OCI-LY1 (cell line): ENCODE measurements at regions not wholly inside any gene's neighbourhood (a gene's known extent, or its start where the extent isn't known, plus 50 kb on each side); places are given as distances from the start of the nearest gene placed in this dataset.
"Not testable (repeated sequence)": the region's sequence is repeated elsewhere in the genome, so short reads cannot be mapped to it uniquely, and the experiment has no call there.

Experiments used
- H2AFZ ChIP-seq: fragments of 200-600 bp; sonication (generic), shearing (Covaris generic); 2 replicates; pipeline ENCODE4 v1.6.0; 2014; ENCODE audit warnings: antibody characterized with exemption, mild to moderate bottlenecking, low read length
- H3F3A ChIP-seq: fragments of 200-600 bp; sonication (generic), shearing (Covaris generic); 2 replicates; pipeline ENCODE4 v1.6.0; 2014; ENCODE audit warnings: mild to moderate bottlenecking, antibody characterized with exemption, low read length, moderate library complexity; ENCODE audit not compliant: insufficient read depth
- H3K27ac ChIP-seq: fragments of 200-600 bp; sonication (generic); 2 replicates; pipeline ENCODE4 v1.5.1; 2014; ENCODE audit warnings: low read length, mixed run types, mild to moderate bottlenecking, low read depth; ENCODE audit not compliant: poor library complexity, severe bottlenecking
- H3K27me3 ChIP-seq: fragments of 200-600 bp; sonication (generic); 2 replicates; pipeline ENCODE4 v1.6.0; 2014; ENCODE audit warnings: antibody characterized with exemption, mild to moderate bottlenecking, low read length, moderate library complexity; ENCODE audit not compliant: insufficient read depth
- H3K36me3 ChIP-seq: fragments of 200-600 bp; sonication (generic); 2 replicates; pipeline ENCODE4 v1.6.1; 2014; ENCODE audit warnings: mild to moderate bottlenecking, antibody characterized with exemption, low read length, moderate library complexity, mixed read lengths; ENCODE audit not compliant: insufficient read depth
- H3K4me1 ChIP-seq: fragments of 200-600 bp; sonication (generic); 2 replicates; pipeline ENCODE4 v1.5.1; 2014; ENCODE audit warnings: mild to moderate bottlenecking, low read length, moderate library complexity; ENCODE audit not compliant: insufficient read depth, severe bottlenecking
- H3K4me2 ChIP-seq: fragments of 200-600 bp; sonication (generic), shearing (Covaris generic); 2 replicates; pipeline ENCODE4 v1.6.1; 2014; ENCODE audit warnings: low read length
- H3K4me3 ChIP-seq: fragments of 200-600 bp; sonication (generic); 2 replicates; pipeline ENCODE4 v1.5.1; 2014; ENCODE audit warnings: low read length, low read depth, mild to moderate bottlenecking, mixed read lengths; ENCODE audit not compliant: poor library complexity, severe bottlenecking
- H3K79me2 ChIP-seq: fragments of 200-600 bp; shearing (Covaris generic); 2 replicates; pipeline ENCODE4 v1.6.1; 2016; ENCODE audit warnings: mixed run types, low read length, mixed read lengths; ENCODE audit not compliant: insufficient read depth
- H3K9ac ChIP-seq: fragments of 200-600 bp; sonication (generic), shearing (Covaris generic); 2 replicates; pipeline ENCODE4 v1.6.1; 2014; ENCODE audit warnings: mild to moderate bottlenecking, low read length, mixed read lengths
- H3K9me2 ChIP-seq: fragments of 200-600 bp; sonication (generic), shearing (Covaris generic); 2 replicates; pipeline ENCODE4 v1.6.1; 2014; ENCODE audit warnings: low read depth, mild to moderate bottlenecking, low read length, mixed read lengths
- H3K9me3 ChIP-seq: fragments of 200-600 bp; shearing (Covaris generic); 2 replicates; pipeline ENCODE4 v1.6.1; 2014; ENCODE audit warnings: low read length, mixed read lengths
- H4K20me1 ChIP-seq: fragments of 200-600 bp; sonication (generic), shearing (Covaris generic); 2 replicates; pipeline ENCODE4 v1.6.0; 2016; ENCODE audit warnings: mild to moderate bottlenecking, low read length; ENCODE audit not compliant: insufficient read depth
- EZH2 ChIP-seq: fragments of 200-600 bp; sonication (generic), shearing (Covaris generic); IDR thresholded peaks from 2 replicates; pipeline ENCODE4 v1.8.0; 2017; ENCODE audit warnings: borderline replicate concordance, mixed run types, mild to moderate bottlenecking, antibody characterized with exemption, low read length, moderate library complexity, mixed read lengths
- TF ChIP-seq, protein P1 (sequence below): fragments of 200-600 bp; sonication (generic), shearing (Covaris generic); IDR thresholded peaks from 2 replicates; pipeline ENCODE4 v1.5.1; 2017; ENCODE audit warnings: mild to moderate bottlenecking, antibody characterized with exemption, low read length, moderate library complexity, mixed read lengths

DNA sequence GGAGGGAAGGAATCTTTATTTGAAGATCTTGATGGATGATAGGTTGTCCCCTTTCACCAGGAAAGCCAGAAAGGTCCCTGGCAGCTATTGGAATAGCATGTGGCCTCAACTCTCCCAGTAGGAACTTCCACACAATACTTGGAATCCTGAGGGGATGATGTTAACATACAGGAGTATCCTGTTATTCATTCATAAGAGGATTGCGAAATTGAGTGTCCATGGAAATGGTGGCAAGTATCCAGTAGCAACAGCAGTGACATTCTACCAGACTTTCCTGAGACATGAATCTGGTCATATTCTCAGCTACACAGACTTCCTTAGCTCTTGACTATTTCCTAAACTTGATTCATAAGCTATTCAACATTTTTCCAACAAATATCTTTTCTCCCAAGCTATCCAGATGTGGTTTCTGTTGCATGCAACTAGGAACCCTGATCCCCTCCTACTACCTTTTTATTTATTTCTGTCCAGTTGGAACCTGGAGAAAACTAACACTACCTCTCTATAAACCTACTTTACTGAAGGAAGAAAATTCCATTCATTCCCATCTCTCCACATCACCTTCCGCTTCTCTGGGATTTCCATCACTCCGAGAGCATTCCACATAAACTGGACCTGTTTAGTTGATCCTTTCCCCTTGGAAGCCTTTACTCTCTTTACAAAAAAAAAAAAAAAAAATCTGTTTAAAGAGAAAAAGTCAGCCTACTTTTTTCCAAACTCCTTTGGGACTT lies 101.8 kb downstream of the ANXA5 start:
- TF ChIP-seq EZH2: no peak
- TF ChIP-seq, protein P1, sequence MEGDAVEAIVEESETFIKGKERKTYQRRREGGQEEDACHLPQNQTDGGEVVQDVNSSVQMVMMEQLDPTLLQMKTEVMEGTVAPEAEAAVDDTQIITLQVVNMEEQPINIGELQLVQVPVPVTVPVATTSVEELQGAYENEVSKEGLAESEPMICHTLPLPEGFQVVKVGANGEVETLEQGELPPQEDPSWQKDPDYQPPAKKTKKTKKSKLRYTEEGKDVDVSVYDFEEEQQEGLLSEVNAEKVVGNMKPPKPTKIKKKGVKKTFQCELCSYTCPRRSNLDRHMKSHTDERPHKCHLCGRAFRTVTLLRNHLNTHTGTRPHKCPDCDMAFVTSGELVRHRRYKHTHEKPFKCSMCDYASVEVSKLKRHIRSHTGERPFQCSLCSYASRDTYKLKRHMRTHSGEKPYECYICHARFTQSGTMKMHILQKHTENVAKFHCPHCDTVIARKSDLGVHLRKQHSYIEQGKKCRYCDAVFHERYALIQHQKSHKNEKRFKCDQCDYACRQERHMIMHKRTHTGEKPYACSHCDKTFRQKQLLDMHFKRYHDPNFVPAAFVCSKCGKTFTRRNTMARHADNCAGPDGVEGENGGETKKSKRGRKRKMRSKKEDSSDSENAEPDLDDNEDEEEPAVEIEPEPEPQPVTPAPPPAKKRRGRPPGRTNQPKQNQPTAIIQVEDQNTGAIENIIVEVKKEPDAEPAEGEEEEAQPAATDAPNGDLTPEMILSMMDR: no peak

DNA sequence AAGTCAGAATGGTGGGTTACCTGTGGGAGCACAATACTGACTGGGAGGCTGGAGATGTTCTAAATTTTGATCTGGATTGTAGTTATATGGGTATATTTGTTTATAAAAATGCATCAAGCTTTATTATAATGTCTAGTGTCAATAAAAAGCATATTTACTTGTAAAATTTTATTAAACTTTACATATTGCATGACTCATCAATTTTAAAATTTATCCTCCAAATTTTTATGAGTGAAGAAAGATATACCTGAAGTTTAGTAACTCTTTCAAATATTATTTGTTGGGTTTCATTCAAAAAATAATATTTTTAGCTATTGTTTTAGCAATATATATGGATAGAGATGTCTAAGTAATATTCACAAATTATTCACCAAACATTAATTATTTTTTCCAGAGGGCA lies 103.0 kb downstream of the ANXA5 start:
- Histone ChIP-seq H3K4me1 (no peaks in the 10 kb centered on the region), H3K36me3 (no peaks in the 10 kb centered on the region), H3K4me2 (no peak overlapping the region), H3K9ac (no peak overlapping the region), H3K9me3 (no peaks in the 10 kb centered on the region), H3K27ac (no peak overlapping the region), H2AFZ (no peak overlapping the region), H4K20me1 (no peaks in the 10 kb centered on the region), H3K9me2 (no peaks in the 10 kb centered on the region), H3K27me3 (no peaks in the 10 kb centered on the region), H3F3A (no peaks in the 10 kb centered on the region), H3K4me3 (no peak overlapping the region), H3K79me2 (no peaks in the 10 kb centered on the region)
- no peak for TF ChIP-seq EZH2
- TF ChIP-seq, protein P1: no peak

More for the DNA sequence above, 101.8 kb downstream of the ANXA5 start:
- no peak overlapping the region for H3K4me3 ChIP-seq
- no peaks in the 10 kb centered on the region for H3K4me1 ChIP-seq
- H3F3A ChIP-seq: no peaks in the 10 kb centered on the region
- H3K27ac ChIP-seq: no peak overlapping the region
- no peak overlapping the region for H3K4me2 ChIP-seq
- no peak overlapping the region for H2AFZ ChIP-seq
- no peak overlapping the region for H3K9ac ChIP-seq
- no peaks in the 10 kb centered on the region for H3K36me3 ChIP-seq
- no peaks in the 10 kb centered on the region for H3K9me2 ChIP-seq
- H4K20me1 ChIP-seq: no peaks in the 10 kb centered on the region
- no peaks in the 10 kb centered on the region for H3K9me3 ChIP-seq
- no peaks in the 10 kb centered on the region for H3K79me2 ChIP-seq
- no peaks in the 10 kb centered on the region for H3K27me3 ChIP-seq

DNA sequence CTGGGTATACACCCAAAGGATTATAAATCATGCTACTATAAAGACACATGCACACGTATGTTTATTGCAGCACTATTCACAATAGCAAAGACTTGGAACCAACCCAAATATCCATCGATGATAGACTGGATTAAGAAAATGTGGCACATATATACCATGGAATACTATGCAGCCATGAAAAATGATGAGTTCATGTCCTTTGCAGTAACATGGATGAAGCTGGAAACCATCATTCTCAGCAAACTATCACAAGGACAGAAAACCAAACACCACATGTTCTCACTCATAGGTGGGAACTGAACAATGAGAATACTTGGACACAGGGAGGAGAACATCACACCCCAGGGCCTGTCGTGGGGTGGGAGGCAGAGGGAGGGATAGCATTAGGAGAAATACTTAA lies 104.5 kb downstream of the ANXA5 start:
- H3K4me3 ChIP-seq, H3K27ac ChIP-seq, H3K36me3 ChIP-seq, H3K4me1 ChIP-seq, H4K20me1 ChIP-seq, H3K9ac ChIP-seq, H2AFZ ChIP-seq, H3K9me2 ChIP-seq, H3K9me3 ChIP-seq, H3F3A ChIP-seq, H3K79me2 ChIP-seq, H3K27me3 ChIP-seq, H3K4me2 ChIP-seq: not testable (repeated sequence)

DNA sequence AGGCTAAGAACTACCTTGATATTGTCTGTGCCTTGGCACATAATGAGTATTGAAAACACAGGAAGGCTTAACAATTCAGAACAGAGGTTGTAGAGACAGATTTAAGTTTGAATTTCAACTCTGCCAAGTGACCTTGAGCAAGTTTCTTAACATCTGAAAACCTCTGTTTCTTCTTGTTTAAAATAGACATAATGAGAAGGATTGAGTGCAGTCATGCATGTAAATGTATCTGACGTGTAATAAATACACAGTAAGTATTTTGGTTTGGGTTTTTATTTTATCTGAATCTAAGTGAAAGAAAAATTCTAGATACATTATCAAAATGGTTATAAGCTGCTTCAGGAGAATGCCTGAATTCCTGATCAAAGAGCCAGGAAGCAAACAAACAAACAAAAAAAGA lies 111.9 kb downstream of the ANXA5 start:
- no peaks in the 10 kb centered on the region for H3K9me2 ChIP-seq
- no peaks in the 10 kb centered on the region for H3K9me3 ChIP-seq
- no peaks in the 10 kb centered on the region for H3K27me3 ChIP-seq
- TF ChIP-seq, protein P1: no peak
- TF ChIP-seq EZH2: no peak
- H3K4me3 ChIP-seq: no peak overlapping the region
- H2AFZ ChIP-seq: no peak overlapping the region
- H3K4me1 ChIP-seq: no peaks in the 10 kb centered on the region
- H4K20me1 ChIP-seq: no peaks in the 10 kb centered on the region
- H3K9ac ChIP-seq: no peak overlapping the region
- H3F3A ChIP-seq: no peaks in the 10 kb centered on the region
- no peak overlapping the region for H3K4me2 ChIP-seq
- H3K36me3 ChIP-seq: no peaks in the 10 kb centered on the region
- no peak overlapping the region for H3K27ac ChIP-seq
- no peaks in the 10 kb centered on the region for H3K79me2 ChIP-seq
